ENCODE measurements at regions not wholly inside any gene's neighbourhood (a gene's known extent, or its start where the extent isn't known, plus 50 kb on each side); places are given as distances from the start of the nearest gene placed in this dataset.
A peak's percentile ranks its signal among the peaks of the same experiment; 100 is the strongest.
"Not testable (repeated sequence)": the region's sequence is repeated elsewhere in the genome, so short reads cannot be mapped to it uniquely, and the experiment has no call there.

DNA sequence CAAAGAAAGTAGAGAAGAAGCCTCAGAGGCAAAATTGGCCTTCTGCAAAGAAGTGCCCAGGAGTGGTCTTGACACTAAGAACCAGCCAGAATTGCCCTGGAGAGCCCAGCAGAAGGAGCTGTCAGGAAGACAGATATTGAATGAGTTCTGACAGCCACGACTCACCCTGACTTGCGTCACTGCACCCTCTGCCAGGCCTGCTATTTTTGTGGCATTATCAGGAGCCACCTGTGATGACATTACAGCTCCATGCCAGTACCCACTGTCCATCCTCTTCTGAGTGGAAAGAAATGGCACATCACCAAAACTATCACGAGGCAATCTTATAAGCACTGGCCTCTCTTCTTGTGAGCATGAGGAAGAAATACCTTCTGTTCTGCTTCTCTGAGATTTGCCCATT lies 67.7 kb downstream of the SMIM20 start:
- no peak for DNase-seq (ENCODE audit: low read depth)
- in situ Hi-C loops (cut with HindIII; ENCODE audit: low pct_unique_long_range_greater_than_20kb, low sequenced_read_pairs): no loop called here

GRCh38 chr4:25982962-25983361 lies 68.9 kb downstream of the SMIM20 start:
- in situ Hi-C loops (cut with HindIII; ENCODE audit: low pct_unique_long_range_greater_than_20kb, low sequenced_read_pairs): no loop called here
- DNase-seq (ENCODE audit: low read depth): no peak

DNA sequence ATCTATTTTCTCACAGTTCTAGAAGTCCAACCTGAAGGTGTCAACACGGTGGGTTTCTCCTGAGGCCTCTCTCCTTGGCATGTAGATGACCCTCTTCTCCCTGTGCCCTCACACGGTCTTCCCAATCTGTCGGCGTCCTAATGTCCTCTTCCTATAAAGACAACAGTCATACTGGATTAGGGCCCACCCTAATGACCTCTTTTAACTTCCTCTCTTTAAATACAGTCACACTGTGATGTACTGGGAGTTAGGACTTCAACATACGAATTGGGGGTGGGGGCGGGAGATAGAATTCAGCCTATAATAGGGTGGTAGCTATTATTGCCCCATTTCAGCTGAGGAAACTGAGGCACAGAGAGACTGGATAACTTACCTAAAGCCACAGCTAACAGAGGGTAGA lies 70.2 kb downstream of the SMIM20 start:
- no peak for DNase-seq (ENCODE audit: low read depth)
- in situ Hi-C loops (cut with HindIII; ENCODE audit: low pct_unique_long_range_greater_than_20kb, low sequenced_read_pairs): no loop called here

GRCh38 chr4:25984796-25985195 lies 70.8 kb downstream of the SMIM20 start:
- in situ Hi-C loops (cut with HindIII; ENCODE audit: low pct_unique_long_range_greater_than_20kb, low sequenced_read_pairs): no loop called here
- DNase-seq (ENCODE audit: low read depth): no peak

- in situ Hi-C loops (cut with HindIII; ENCODE audit: low pct_unique_long_range_greater_than_20kb, low sequenced_read_pairs): no loop called here
- DNase-seq (ENCODE audit: low read depth): no peak
Measured at GRCh38 chr4:25986807-25987206, 72.8 kb downstream of the SMIM20 start.

GRCh38 chr4:25991340-25991739 lies 77.3 kb downstream of the SMIM20 start:
- in situ Hi-C loops (cut with HindIII; ENCODE audit: low pct_unique_long_range_greater_than_20kb, low sequenced_read_pairs): no loop called here
- DNase-seq (ENCODE audit: low read depth): no peak

DNA sequence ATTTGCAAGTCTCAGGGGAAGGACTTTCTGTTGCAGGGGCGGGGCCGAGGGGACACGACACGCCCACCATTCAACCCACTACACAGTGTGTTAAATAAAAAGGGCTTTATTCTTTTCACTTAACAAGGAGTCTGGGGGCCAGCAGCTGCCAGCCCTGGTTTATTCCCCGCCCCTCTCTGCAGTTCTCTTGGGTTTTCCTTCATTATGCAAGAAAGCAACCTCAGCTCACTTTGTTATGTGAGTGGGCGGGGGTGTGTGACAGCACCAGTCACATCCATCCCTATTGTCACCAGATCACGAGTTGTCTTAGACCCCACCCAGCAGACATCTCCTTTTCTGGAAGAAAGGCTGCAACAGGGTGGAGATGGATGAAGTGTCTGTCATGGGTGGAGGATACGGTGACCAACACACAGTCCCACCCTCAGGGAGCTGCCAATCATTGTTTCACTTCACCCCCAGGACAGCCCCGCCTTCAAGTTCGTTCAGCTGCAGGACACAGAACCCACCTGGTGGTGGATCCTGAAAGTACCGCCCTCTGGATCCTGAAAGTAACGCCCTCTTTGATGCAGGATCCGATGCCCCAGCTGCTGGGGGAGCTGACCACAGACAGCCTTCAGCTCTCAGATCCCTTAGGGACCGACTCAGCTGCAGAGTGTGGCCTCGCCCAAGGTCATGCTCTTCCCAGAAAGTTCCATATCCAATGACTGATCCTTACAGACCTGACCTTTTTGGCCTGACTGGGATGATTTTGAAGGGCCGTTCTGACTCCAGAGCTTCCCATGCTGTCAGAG lies 79.6 kb downstream of the SMIM20 start:
- peak; percentile 44 for DNase-seq (ENCODE audit: low read depth)
- in situ Hi-C loops (cut with HindIII; ENCODE audit: low pct_unique_long_range_greater_than_20kb, low sequenced_read_pairs): no loop called here

GRCh38 chr4:25994577-25994976 lies 80.6 kb downstream of the SMIM20 start:
- DNase-seq (ENCODE audit: low read depth); in situ Hi-C loops (cut with HindIII; ENCODE audit: low pct_unique_long_range_greater_than_20kb, low sequenced_read_pairs): not testable (repeated sequence)

DNA sequence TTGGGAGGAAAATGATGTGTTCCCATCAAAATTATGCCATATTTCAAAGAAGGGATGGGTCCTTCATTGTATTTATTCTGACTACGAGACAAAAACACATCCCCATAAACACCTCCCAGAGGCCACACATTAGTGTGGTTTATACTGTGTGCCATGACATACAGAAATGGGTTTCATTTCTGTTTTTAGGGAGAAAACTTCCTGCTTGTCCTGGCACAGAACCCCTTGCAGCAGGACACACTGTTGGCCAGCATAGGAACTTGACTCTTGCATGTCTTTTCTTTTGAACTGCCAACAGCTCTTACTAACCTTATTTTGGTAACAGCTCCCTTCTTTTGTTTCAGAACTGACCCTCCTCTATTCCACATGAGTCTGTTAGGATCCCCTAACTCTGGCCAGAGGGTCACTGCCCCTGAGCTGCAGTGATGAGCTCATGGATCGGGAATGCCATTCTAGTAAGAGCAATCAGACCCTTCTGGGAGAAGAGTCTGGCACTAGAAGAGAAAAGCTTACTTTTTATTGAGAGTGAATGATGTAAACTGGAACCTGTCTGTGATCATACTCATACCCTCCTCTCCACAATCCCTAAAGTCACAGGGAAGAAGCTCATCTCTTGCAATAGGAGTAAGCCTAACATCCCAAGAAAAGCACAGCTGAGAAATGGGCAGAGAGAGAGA lies 86.4 kb downstream of the SMIM20 start:
- DNase-seq (ENCODE audit: low read depth): no peak
- in situ Hi-C loops (cut with HindIII; ENCODE audit: low pct_unique_long_range_greater_than_20kb, low sequenced_read_pairs): no loop called here

GRCh38 chr4:26001413-26001812 lies 87.4 kb downstream of the SMIM20 start:
- DNase-seq (ENCODE audit: low read depth): no peak
- in situ Hi-C loops (cut with HindIII; ENCODE audit: low pct_unique_long_range_greater_than_20kb, low sequenced_read_pairs): no loop called here

DNA sequence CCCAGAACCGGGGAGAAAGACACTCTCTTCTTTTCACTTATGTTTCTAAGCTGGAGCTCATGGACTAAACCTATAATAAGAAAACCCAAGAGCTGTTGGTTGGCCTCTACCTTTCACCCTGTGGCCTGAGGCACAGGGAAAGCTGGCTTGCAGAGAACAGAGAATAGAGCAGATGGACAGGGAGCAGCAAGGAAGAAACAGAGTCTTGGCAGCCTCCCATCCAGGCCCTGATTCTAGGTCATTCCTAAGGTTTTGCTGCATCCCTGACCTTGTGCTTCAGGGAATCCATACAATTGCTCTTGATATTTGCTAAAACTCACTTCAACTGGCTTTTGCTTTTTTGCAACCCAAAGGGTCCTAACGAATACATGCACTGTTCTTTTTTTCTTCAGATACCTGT lies 87.8 kb downstream of the SMIM20 start:
- no peak for DNase-seq (ENCODE audit: low read depth)
- in situ Hi-C loops (cut with HindIII; ENCODE audit: low pct_unique_long_range_greater_than_20kb, low sequenced_read_pairs): no loop called here

GRCh38 chr4:26003056-26003455 lies 89.0 kb downstream of the SMIM20 start:
- no peak for DNase-seq (ENCODE audit: low read depth)
- in situ Hi-C loops (cut with HindIII; ENCODE audit: low pct_unique_long_range_greater_than_20kb, low sequenced_read_pairs): no loop called here

GRCh38 chr4:26004290-26004689 lies 90.3 kb downstream of the SMIM20 start:
- in situ Hi-C loops (cut with HindIII; ENCODE audit: low pct_unique_long_range_greater_than_20kb, low sequenced_read_pairs): no loop called here
- DNase-seq (ENCODE audit: low read depth): no peak

DNA sequence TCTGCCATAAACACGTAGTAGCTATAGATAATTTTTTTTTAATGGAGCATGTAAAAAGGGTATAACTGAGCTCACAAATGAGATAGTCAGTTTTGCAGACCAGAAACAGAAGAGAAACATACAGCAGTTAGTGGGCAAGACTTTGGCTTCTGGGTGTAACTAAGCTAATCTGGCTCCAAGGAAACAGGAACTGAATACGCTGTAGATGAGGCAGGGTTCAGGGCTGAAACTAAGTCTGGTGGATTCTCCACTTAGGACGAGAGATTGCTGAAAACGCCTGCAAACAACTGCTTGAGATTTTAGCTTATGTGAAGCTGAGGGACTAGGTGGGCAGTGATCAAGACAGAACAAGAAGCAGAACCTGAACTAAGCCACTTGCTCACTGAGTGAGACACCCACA lies 91.7 kb downstream of the SMIM20 start:
- in situ Hi-C loops (cut with HindIII; ENCODE audit: low pct_unique_long_range_greater_than_20kb, low sequenced_read_pairs): no loop called here
- DNase-seq (ENCODE audit: low read depth): no peak

GRCh38 chr4:26008737-26009136 lies 94.7 kb downstream of the SMIM20 start:
- in situ Hi-C loops (cut with HindIII; ENCODE audit: low pct_unique_long_range_greater_than_20kb, low sequenced_read_pairs): no loop called here
- DNase-seq (ENCODE audit: low read depth): no peak

DNA sequence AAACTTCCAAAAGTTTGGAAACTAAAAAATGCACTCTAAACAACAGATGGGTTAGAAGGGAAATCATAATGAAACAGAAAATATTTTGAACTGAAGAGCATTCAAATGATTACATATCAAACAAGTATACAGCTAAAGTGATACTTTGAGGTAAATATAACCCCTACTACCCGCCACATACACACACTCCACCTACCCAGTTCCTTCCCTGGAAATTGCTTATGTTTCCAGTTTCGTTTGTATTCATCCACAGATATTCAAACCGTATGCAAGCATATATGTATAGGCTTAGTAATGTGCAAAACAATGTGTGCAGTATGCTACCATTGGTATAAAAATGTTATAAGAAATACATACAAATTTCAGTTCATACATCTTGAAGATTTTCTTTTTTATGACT lies 95.5 kb downstream of the SMIM20 start:
- DNase-seq (ENCODE audit: low read depth): no peak
- in situ Hi-C loops (cut with HindIII; ENCODE audit: low pct_unique_long_range_greater_than_20kb, low sequenced_read_pairs): no loop called here

DNA sequence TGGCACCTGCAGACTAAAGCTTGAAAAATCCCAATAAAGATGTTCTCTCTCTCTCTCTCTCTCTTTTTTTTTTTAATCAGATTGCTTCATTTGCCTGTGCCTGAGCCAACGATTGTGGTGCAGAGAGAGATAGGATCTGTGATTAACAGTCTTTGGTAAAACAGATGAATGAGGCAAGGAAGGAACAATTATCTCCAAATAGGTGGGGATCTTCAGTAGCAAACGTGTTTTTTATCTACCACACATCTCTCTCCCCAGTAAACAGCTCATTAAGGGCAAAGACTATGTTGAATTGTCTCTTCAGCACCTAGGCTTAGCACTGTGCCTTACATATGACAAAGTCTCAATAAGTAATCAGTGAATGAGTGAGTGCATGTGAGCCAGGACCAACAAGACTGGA lies 96.3 kb downstream of the SMIM20 start:
- DNase-seq (ENCODE audit: low read depth): no peak
- in situ Hi-C loops (cut with HindIII; ENCODE audit: low pct_unique_long_range_greater_than_20kb, low sequenced_read_pairs): no loop called here

- in situ Hi-C loops (cut with HindIII; ENCODE audit: low pct_unique_long_range_greater_than_20kb, low sequenced_read_pairs): no loop called here
- no peak for DNase-seq (ENCODE audit: low read depth)
Measured at GRCh38 chr4:26013629-26014028, 99.6 kb downstream of the SMIM20 start.

DNA sequence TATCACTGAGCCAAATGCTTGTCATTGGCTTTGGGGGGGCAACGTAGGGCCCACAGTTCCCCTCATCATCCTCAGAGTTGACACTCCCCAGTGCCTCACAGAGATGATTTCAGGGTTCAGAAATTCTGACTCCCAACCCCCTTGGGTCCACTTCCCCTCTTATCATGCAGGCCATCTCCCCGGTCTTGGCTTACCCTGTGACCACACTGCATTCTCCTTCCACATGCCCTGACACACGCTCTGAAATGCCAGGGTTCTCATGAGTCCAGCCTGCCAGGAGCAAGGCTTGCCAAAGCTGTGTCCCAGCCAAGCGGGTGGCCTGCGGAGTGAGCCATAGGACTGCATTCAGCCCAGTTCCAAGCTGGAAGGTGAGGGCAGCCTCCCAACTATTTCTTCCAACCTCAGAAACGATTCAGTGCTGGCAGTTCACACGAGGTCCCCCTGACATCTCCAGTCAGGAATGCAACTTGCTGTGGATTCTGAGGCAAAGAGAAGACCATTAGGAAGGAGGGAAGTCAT lies 101.2 kb downstream of the SMIM20 start:
- no peak for DNase-seq (ENCODE audit: low read depth)
- in situ Hi-C loops (cut with HindIII; ENCODE audit: low pct_unique_long_range_greater_than_20kb, low sequenced_read_pairs): no loop called here

- in situ Hi-C loops (cut with HindIII; ENCODE audit: low pct_unique_long_range_greater_than_20kb, low sequenced_read_pairs): no loop called here
- no peak for DNase-seq (ENCODE audit: low read depth)
Measured at GRCh38 chr4:26015906-26016305, 101.9 kb downstream of the SMIM20 start.

Measured in Caki2 (cell line).